SK-N-DZ (cell line): ENCODE measurements at regions not wholly inside any gene's neighbourhood (a gene's known extent, or its start where the extent isn't known, plus 50 kb on each side); places are given as distances from the start of the nearest gene placed in this dataset.
A peak's percentile ranks its signal among the peaks of the same experiment; 100 is the strongest.
"Not testable (repeated sequence)": the region's sequence is repeated elsewhere in the genome, so short reads cannot be mapped to it uniquely, and the experiment has no call there.

ENCODE experiments used
- DNase-seq: peaks from one replicate; pipeline ENCODE4 v3.0.0-alpha.2; 2015; ENCODE audit warnings: low spot score

DNA sequence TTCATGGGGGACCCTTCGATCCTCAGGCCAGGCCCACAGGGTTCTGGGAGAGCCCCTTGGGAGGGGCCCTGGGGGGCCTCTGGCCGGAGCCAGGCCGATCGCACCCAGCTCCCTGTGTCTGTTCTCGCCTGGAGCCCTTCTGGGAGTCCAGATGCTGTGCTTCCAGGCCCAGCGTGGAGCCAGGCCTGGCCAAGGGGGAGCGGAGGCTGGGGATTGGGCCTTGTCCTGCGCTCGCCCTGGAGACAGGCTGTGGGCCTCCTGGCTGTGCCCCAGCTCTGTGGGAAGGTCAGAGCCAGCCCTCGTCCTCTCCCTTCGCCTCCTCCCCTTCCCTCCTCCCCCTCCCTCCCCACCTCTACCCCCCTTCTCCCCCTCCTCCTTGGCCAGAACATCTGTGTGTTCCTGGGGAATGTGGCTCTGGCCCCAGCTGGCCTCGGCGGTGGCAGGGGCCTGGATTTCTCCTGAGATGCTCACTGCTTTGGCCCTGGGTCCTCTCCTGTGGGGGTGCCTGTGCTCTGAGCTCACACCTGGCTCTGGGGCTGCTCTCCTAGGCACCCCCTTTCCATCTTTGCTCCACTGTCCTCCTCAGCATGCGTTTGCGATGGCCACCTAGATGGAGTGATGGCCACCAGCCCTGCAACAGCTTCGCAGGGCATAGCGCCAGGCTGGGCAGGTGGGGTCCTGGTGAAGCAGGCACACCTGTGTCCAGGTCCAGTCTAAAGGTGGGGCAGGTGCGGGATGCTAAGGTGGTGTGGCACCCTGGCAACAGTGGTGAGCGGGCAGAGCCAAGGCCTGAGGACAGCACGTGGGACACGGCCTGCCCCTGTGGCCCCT lies 90.6 kb upstream of the CIBAR2 start:
- peak; percentile 92 for DNase-seq

GRCh38 chr16:85203462-85203813 lies 91.2 kb upstream of the CIBAR2 start:
- no peak for DNase-seq

- no peak for DNase-seq
These were observed 92.2 kb upstream of the CIBAR2 start for GRCh38 chr16:85204242-85205010.

GRCh38 chr16:85205257-85205656 lies 93.0 kb upstream of the CIBAR2 start:
- DNase-seq = not testable (repeated sequence)

GRCh38 chr16:85205747-85206471 lies 93.6 kb upstream of the CIBAR2 start:
- no peak for DNase-seq

- DNase-seq = peak; percentile 65
These were observed 94.4 kb upstream of the CIBAR2 start for GRCh38 chr16:85206472-85207356.

- DNase-seq = peak; percentile 64
These were observed 95.2 kb upstream of the CIBAR2 start for GRCh38 chr16:85207357-85207921.

DNA sequence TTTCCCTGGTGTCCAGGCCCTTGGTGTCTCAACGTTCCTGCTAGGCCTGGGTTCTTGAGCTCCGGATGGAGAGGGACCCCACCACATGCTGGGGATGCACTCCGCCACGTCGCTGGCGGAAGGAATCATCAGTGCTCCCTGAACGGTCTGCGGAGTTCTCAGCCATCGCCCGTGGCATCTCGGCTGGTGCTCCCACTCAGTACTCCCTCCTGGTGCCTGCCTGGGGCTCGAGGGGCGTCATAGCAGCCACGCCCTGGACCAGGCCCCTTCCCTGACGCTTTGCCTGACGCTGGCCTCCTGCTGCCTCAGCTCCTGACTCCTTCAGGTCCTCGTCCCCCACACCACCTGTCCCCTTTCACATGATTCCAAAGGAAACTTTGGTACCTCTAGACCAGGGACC lies 95.9 kb upstream of the CIBAR2 start:
- no peak for DNase-seq

- DNase-seq = no peak
These were observed 96.6 kb upstream of the CIBAR2 start for GRCh38 chr16:85208643-85209520.

GRCh38 chr16:85209526-85210121 lies 97.4 kb upstream of the CIBAR2 start:
- no peak for DNase-seq

DNA sequence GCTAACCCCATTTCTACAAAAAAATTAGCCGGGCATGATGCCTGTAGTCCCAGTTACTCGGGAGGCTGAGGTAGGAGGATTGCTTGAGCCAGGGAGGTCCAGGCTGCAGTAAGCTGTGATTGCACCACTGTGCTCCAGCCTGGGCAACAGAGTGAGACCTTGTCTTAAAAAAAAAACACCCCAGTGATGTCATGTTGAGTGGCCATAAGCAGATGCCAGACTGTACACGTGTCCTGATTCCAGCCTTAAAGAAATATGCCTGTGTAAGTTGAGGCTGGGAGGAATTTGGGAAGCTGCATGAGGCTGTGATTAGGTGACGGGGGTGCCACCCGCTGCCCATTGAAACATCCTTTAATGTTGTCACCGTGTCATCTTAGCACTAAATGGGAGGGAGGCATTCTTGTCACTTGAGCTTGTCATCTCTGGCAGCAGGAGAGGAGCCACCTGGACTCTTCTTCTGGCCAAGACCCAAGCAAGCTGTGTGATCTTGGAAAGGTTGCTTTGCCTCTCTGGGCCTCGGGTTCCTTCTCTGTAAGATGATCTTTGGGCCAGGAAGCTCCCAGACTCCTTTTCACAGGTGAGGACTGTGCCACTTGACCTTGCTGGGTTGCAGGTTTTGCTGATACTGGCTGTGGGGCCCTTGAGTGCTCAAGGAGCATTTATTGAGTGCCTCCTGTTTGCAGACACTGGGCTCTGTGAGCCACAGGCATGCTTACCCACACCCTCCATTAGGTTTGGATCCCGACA lies 98.3 kb upstream of the CIBAR2 start:
- DNase-seq = no peak

DNA sequence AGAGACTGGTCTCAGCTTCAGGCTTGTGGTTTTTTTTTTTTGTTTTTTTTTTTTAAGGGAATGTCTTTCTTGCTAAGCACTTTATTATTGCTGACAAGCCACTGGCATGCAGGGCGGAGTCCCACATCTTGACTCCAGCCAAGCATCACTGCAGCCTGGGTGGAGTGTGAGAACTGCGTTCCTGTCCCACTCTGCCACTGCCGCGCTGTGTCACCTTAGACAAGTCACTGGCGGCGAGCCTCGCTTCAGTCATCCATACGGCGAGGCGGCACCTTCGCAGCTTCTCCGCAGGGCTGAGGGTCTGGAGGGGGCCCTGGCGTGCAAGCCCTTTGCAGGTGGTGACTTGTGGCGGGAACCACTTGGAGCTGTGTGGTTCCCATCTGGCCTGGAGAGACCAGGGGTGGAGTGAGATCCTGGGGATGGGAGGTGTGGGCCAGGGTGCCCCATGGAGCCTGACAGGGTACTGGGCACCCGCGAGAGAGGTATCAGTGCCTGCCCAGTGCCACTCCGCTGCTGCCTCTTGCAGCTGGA lies 99.1 kb upstream of the CIBAR2 start:
- DNase-seq = no peak

DNA sequence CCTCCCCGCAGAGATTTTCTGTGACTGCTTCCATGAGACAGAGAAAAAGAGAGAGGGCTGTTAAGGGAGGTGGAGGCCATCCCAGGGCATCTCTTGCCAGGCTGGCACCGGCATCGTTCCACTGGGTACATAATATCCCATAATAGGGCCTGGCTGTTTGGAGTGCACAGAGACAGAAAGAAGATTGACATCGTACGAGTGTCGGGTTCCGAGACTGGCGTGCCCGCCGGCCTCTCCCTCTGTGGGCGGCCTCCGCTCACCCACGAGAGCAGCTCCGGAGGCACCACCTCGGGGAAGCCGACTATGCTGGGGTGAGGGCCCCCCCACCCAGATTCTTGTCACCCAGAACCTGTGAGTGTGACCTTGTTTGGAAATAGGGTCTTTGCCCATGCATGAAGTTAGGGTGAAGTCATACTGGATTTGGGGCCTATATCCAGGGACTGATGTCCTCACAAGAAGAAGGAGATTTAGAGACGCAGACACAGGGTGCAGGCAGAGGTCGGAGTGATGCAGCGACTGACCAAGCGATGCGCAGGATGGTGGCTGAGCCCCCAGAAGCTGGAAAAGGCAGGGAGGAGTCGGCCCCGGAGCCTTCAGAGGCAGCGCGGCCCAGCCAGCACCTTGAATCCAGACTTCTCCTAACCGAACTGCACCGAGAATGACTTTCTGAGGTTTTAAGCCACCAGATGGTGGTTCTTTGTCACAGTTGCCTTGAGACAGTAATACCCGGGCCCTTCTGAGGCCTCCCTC lies 101.8 kb upstream of the CIBAR2 start:
- DNase-seq = no peak

GRCh38 chr16:85215478-85216118 lies 103.3 kb upstream of the CIBAR2 start:
- no peak for DNase-seq

GRCh38 chr16:85216522-85217375 lies 104.5 kb upstream of the CIBAR2 start:
- no peak for DNase-seq

GRCh38 chr16:85220125-85220839 lies 108.0 kb upstream of the CIBAR2 start:
- DNase-seq = peak; percentile 73
